ENCODE measurements at regions not wholly inside any gene's neighbourhood (a gene's known extent, or its start where the extent isn't known, plus 50 kb on each side); places are given as distances from the start of the nearest gene placed in this dataset.

GRCh38 chr21:28072601-28073000, 920.1 kb downstream of the LTN1 start:
- no peak overlapping the region for H3K4me3 ChIP-seq
- ATAC-seq (no peak), DNase-seq (no peak)
- H3K36me3 ChIP-seq (ENCODE audit: insufficient read depth in 1 of 2, low read depth in 1 of 2): no peaks in the 10 kb centered on the region
- TF ChIP-seq, protein P1, sequence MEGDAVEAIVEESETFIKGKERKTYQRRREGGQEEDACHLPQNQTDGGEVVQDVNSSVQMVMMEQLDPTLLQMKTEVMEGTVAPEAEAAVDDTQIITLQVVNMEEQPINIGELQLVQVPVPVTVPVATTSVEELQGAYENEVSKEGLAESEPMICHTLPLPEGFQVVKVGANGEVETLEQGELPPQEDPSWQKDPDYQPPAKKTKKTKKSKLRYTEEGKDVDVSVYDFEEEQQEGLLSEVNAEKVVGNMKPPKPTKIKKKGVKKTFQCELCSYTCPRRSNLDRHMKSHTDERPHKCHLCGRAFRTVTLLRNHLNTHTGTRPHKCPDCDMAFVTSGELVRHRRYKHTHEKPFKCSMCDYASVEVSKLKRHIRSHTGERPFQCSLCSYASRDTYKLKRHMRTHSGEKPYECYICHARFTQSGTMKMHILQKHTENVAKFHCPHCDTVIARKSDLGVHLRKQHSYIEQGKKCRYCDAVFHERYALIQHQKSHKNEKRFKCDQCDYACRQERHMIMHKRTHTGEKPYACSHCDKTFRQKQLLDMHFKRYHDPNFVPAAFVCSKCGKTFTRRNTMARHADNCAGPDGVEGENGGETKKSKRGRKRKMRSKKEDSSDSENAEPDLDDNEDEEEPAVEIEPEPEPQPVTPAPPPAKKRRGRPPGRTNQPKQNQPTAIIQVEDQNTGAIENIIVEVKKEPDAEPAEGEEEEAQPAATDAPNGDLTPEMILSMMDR (IDR thresholded peaks at IDR 0.05): no peak
- intact Hi-C loops (cut with DNase I): loop anchor here in 1 of 2 donors (10.0 kb wide), 1 partner anchor 142 kb away; no protein-coding TSS in a partner anchor
- no peak overlapping the region for H3K27ac ChIP-seq
- H3K27me3 ChIP-seq (ENCODE audit: insufficient read depth in 3 of 3, low read length in 2 of 3): no peaks in the 10 kb centered on the region
- WGBS, 3 donors: 76 to 93% (median 77%) methylated on average over 5 of the region's 5 CpGs
- H3K9me3 ChIP-seq: no peaks in the 10 kb centered on the region
- peaks cover 12% of the 10 kb centered on the region for H3K4me1 ChIP-seq

- DNase-seq (no peak), ATAC-seq (peak; percentile 59 to 73 (median 68))
- intact Hi-C loops (cut with DNase I): loop anchor here (2.0 to 10.0 kb wide), 5 partner anchors 29 to 1225 kb away; partner anchors contain the start of gene ADAMTS1 (in 1 of the 2)
- 14 to 24% (median 14%) methylated on average over 6 of the region's 6 CpGs for WGBS, 3 donors
- H3K4me3 ChIP-seq: peak overlapping the region; percentile 69
- peaks cover 17% of the 10 kb centered on the region for H3K4me1 ChIP-seq
- TF ChIP-seq, protein P1 (IDR thresholded peaks at IDR 0.05): no peak
- H3K36me3 ChIP-seq (ENCODE audit: insufficient read depth in 1 of 2, low read depth in 1 of 2): no peaks in the 10 kb centered on the region
- no peaks in the 10 kb centered on the region for H3K9me3 ChIP-seq
- H3K27ac ChIP-seq: peak overlapping the region; percentile 87
- no peaks in the 10 kb centered on the region for H3K27me3 ChIP-seq (ENCODE audit: insufficient read depth in 3 of 3, low read length in 2 of 3)
Observed at GRCh38 chr21:28069450-28069923, 923.2 kb downstream of the LTN1 start.

DNA sequence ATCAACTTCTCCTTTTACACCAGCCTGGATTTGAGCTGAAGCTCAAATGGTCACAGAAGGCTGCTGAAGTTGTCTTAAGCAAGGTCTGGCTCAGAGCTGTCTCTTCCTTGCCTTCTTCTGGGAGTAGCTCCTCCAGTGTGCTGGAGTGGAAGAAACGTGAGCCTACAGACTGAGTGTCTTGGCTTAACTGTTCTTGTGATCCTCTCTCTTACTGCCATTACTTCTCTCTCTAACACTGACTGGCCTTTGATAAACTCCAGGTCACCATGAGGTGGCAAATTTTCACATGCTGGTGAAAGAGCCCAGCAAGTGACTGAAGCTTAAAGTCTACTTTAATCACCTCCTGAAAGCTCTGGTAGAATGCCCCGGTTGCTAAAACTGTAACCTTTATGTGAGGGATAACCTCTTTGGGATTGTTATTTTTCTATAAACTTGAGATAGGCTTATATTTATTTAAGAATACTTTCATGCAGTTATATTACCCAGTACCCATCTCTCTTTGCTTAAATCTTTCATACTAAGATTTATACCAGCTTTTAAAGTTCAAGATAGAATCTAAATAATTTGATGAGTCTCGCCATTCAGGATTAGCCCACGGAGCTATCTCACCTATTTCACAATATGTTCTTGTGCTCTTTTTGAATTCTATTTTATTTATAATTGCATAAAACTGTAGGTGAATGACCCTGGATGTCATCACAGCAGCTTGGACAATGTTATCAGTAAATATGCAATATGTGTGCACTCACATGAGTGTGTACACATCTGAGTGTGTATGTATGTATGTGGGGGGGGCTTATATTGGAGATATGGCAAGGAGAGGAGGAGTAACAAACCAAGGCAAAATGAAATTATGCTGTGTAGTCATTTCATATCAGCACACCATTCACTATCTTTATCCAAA, 924.0 kb downstream of the LTN1 start:
- H3K9me3 ChIP-seq: no peaks in the 10 kb centered on the region
- no peaks in the 10 kb centered on the region for H3K27me3 ChIP-seq (ENCODE audit: insufficient read depth in 3 of 3, low read length in 2 of 3)
- H3K4me3 ChIP-seq: peak overlapping the region; percentile 69
- DNase-seq: peak in 1 of 2 donors; percentile 20
- WGBS, 3 donors: 23 to 34% (median 24%) methylated on average over 4 of the region's 4 CpGs
- no peaks in the 10 kb centered on the region for H3K36me3 ChIP-seq (ENCODE audit: insufficient read depth in 1 of 2, low read depth in 1 of 2)
- H3K27ac ChIP-seq: peak overlapping the region; percentile 87
- peak; percentile 93 to 98 (median 95) for ATAC-seq
- H3K4me1 ChIP-seq: peaks cover 13% of the 10 kb centered on the region
- TF ChIP-seq, protein P1 (IDR thresholded peaks at IDR 0.05): no peak
- intact Hi-C loops (cut with DNase I): loop anchor here (2.0 to 10.0 kb wide), 5 partner anchors 30 to 1224 kb away; partner anchors contain the start of gene ADAMTS1 (in 1 of the 2)

DNA sequence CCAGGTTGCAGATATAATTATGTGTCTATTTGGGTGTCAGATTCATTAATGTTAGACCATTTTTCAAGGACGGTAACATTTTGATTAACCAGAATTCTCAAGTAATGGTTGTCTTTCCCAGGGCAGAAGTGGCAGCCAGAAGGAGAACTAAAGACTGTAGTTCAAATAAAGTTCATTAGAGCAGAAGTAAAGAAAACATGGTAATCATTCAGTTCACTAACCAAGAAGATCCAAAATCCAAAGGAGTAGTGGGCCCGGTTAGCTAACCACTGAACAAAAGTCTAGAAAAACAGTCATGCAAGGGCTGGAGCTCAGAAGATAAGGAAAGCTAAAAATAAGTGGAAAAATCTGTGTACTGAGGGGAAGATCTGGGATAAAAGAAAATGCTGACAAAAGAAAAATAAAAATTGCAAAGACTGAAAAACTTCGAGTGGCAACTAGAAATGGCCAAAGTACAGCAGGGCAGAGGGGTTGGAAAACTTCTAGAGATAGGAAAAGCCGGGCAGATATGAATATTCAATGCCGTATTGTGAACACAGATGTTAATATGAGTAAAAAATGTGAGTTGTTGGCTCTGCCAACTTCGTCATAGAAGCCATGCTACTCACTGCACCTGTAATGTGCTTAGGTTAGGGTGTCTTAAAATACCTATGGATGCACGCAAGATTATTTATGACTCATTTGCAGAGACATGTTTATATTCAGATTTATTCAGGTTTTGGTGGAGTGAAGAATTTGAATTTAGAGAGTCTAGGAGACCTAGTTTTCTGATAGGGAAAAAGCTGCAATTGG, 925.9 kb downstream of the LTN1 start:
- intact Hi-C loops (cut with DNase I): loop anchor here (5.0 to 10.0 kb wide), 4 partner anchors 51 to 1222 kb away; partner anchors contain the start of gene ADAMTS1 (in 1 of the 2)
- TF ChIP-seq, protein P1 (IDR thresholded peaks at IDR 0.05): no peak
- ATAC-seq: no peak
- Histone ChIP-seq H3K36me3 (ENCODE audit: insufficient read depth in 1 of 2, low read depth in 1 of 2) (no peaks in the 10 kb centered on the region), H3K4me1 (peaks cover 13% of the 10 kb centered on the region), H3K4me3 (peak overlapping the region; percentile 69), H3K27ac (peak overlapping the region; percentile 87), H3K9me3 (no peaks in the 10 kb centered on the region), H3K27me3 (ENCODE audit: insufficient read depth in 3 of 3, low read length in 2 of 3) (no peaks in the 10 kb centered on the region)
- no peak for DNase-seq
- 74 to 92% (median 77%) methylated on average over 7 of the region's 7 CpGs for WGBS, 3 donors

Measured in psoas muscle (tissue), 7 donors.